Lower lobe of right lung (tissue), 2 donors: ENCODE measurements at regions not wholly inside any gene's neighbourhood (a gene's known extent, or its start where the extent isn't known, plus 50 kb on each side); places are given as distances from the start of the nearest gene placed in this dataset.

Experiments used
- ATAC-seq, 2 donors: fragments of 200-7000 bp; cut with Tn5 transposase; one replicate each; pipeline ENCODE4 v1.9.1; 2020 to 2022; ENCODE audit warnings: mild to moderate bottlenecking in 2 of 2, moderate library complexity in 2 of 2
- DNase-seq: peaks from one replicate; pipeline ENCODE4 v3.0.0-alpha.2; 2020
- H3K27ac ChIP-seq: fragments of 200-600 bp; one replicate; pipeline ENCODE4 v1.8.0; 2022
- H3K27me3 ChIP-seq: fragments of 200-600 bp; one replicate; pipeline ENCODE4 v1.8.0; 2022; ENCODE audit warnings: low read depth
- H3K36me3 ChIP-seq: fragments of 200-600 bp; one replicate; pipeline ENCODE4 v1.8.0; 2022; ENCODE audit warnings: mild to moderate bottlenecking
- H3K4me1 ChIP-seq: fragments of 200-600 bp; one replicate; pipeline ENCODE4 v1.8.0; 2022
- H3K4me3 ChIP-seq: fragments of 200-600 bp; one replicate; pipeline ENCODE4 v1.8.0; 2022; ENCODE audit warnings: mild to moderate bottlenecking
- H3K9me3 ChIP-seq: fragments of 200-600 bp; one replicate; pipeline ENCODE4 v1.8.0; 2022
- CTCF ChIP-seq: fragments of 200-600 bp; IDR thresholded peaks from one replicate; pipeline ENCODE4 v1.8.0; 2022; ENCODE audit warnings: antibody characterized with exemption, mild to moderate bottlenecking
- intact Hi-C: fragments of 100-400 bp; cut with DNase I; formaldehyde crosslinking; loops from one replicate; pipeline ENCODE4 v1.11.0; 2022
- donor health status: DM: no; HTN: yes; CAD: no; lungs with severe emphysema.

- DNase-seq: no peak
- intact Hi-C loops: no loop called here
- H3K9me3 ChIP-seq: no peaks in the 10 kb centered on the region
- H3K4me3 ChIP-seq: no peak overlapping the region
- no peak overlapping the region for H3K27ac ChIP-seq
- no peaks in the 10 kb centered on the region for H3K27me3 ChIP-seq
- H3K36me3 ChIP-seq: no peaks in the 10 kb centered on the region
- no peak for TF ChIP-seq CTCF
- H3K4me1 ChIP-seq: no peaks in the 10 kb centered on the region
- no peak for ATAC-seq
These were observed 114.8 kb upstream of the WAC start for GRCh38 chr10:28418069-28418468.

- intact Hi-C loops: no loop called here
- no peak for ATAC-seq
These were observed 107.5 kb upstream of the WAC start for GRCh38 chr10:28425422-28425821.

GRCh38 chr10:28426392-28427159 lies 106.3 kb upstream of the WAC start:
- no peak for DNase-seq
- Histone ChIP-seq H3K36me3 (no peaks in the 10 kb centered on the region), H3K27me3 (no peaks in the 10 kb centered on the region), H3K9me3 (no peaks in the 10 kb centered on the region), H3K4me1 (no peaks in the 10 kb centered on the region), H3K4me3 (no peak overlapping the region), H3K27ac (no peak overlapping the region)
- no peak for TF ChIP-seq CTCF
- intact Hi-C loops: no loop called here
- ATAC-seq: no peak

More at GRCh38 chr10:28425422-28425821, 107.5 kb upstream of the WAC start:
- Histone ChIP-seq H3K27ac (no peak overlapping the region), H3K4me3 (no peak overlapping the region), H3K27me3 (no peaks in the 10 kb centered on the region), H3K9me3 (no peaks in the 10 kb centered on the region), H3K4me1 (no peaks in the 10 kb centered on the region), H3K36me3 (no peaks in the 10 kb centered on the region)
- TF ChIP-seq CTCF: no peak
- no peak for DNase-seq

- no peak for TF ChIP-seq CTCF
- DNase-seq (no peak), ATAC-seq (no peak)
- intact Hi-C loops: no loop called here
- H3K4me3 ChIP-seq: no peak overlapping the region
- H3K9me3 ChIP-seq: no peaks in the 10 kb centered on the region
- H3K4me1 ChIP-seq: peaks cover 5% of the 10 kb centered on the region
- no peaks in the 10 kb centered on the region for H3K27me3 ChIP-seq
- no peaks in the 10 kb centered on the region for H3K36me3 ChIP-seq
- no peak overlapping the region for H3K27ac ChIP-seq
These were observed 105.5 kb upstream of the WAC start for GRCh38 chr10:28427376-28427775.

GRCh38 chr10:28429045-28429444 lies 103.9 kb upstream of the WAC start:
- no peaks in the 10 kb centered on the region for H3K36me3 ChIP-seq
- no peak overlapping the region for H3K27ac ChIP-seq
- intact Hi-C loops: no loop called here

More at GRCh38 chr10:28429045-28429444, 103.9 kb upstream of the WAC start:
- DNase-seq (no peak), ATAC-seq (no peak)
- Histone ChIP-seq H3K4me1 (peaks cover 7% of the 10 kb centered on the region), H3K27me3 (no peaks in the 10 kb centered on the region), H3K9me3 (no peaks in the 10 kb centered on the region), H3K4me3 (no peak overlapping the region)
- no peak for TF ChIP-seq CTCF
